ENCODE measurements at regions not wholly inside any gene's neighbourhood (a gene's known extent, or its start where the extent isn't known, plus 50 kb on each side); places are given as distances from the start of the nearest gene placed in this dataset.

GRCh38 chr6:14287707-14288106, 170.1 kb downstream of the CD83 start (continued):
- TF ChIP-seq CTCF (IDR thresholded peaks at IDR 0.05 in 2 of 3, conservative IDR thresholded peaks at IDR 0.05 in 1 of 3; ENCODE audit: borderline replicate concordance in 1 of 3, insufficient read depth in 1 of 3, low read depth in 2 of 3, low read length in 2 of 3), result no peak
- no peak for TF ChIP-seq REST (IDR thresholded peaks at IDR 0.05; ENCODE audit: low read depth)
- TF ChIP-seq SP1 (IDR thresholded peaks at IDR 0.05; ENCODE audit: low read depth), result no peak
- TF ChIP-seq TCF7L2 (IDR thresholded peaks at IDR 0.05; ENCODE audit: borderline replicate concordance, extremely low read depth, insufficient read depth, insufficient read length), result no peak
- no peak for TF ChIP-seq YY1 (IDR thresholded peaks at IDR 0.05; ENCODE audit: extremely low read depth, insufficient replicate concordance, low read depth, low read length)
- no peak for TF ChIP-seq ELF1 (IDR thresholded peaks at IDR 0.05; ENCODE audit: borderline replicate concordance, low read depth)
- TF ChIP-seq EGR1 (IDR thresholded peaks at IDR 0.05; ENCODE audit: low read depth), result no peak

- Histone ChIP-seq H4K20me1 (ENCODE audit: insufficient read depth) (no peaks in the 10 kb centered on the region), H3K4me2 (ENCODE audit: low read length) (no peak overlapping the region), H3K4me1 (ENCODE audit: control insufficient read depth in 1 of 2, insufficient read depth in 2 of 2, low read length in 2 of 2) (peaks cover 13 to 30% of the 10 kb centered on the region in 2 experiments), H3K9me3 (ENCODE audit: control insufficient read depth in 1 of 2, insufficient read depth in 1 of 2, low read depth in 1 of 2, low read length in 2 of 2) (no peaks in the 10 kb centered on the region), H3K9me2 (ENCODE audit: insufficient read depth) (no peaks in the 10 kb centered on the region), H3K9ac (ENCODE audit: low read length) (no peak overlapping the region), H2AFZ (ENCODE audit: low read depth, low read length, poor library complexity, severe bottlenecking) (no peak overlapping the region), H3K79me2 (ENCODE audit: insufficient read depth, low read length) (no peaks in the 10 kb centered on the region), H3K4me3 (replicated peaks in 1 of 2; ENCODE audit: low read depth in 1 of 2, low read length in 2 of 2) (no peak overlapping the region), H3K27ac (ENCODE audit: low read depth, low read length) (no peak overlapping the region), H3K27me3 (ENCODE audit: insufficient read depth, low read length) (no peaks in the 10 kb centered on the region), H3K36me3 (ENCODE audit: control insufficient read depth in 1 of 2, insufficient read depth in 2 of 2, low read length in 2 of 2) (no peaks in the 10 kb centered on the region)
- intact Hi-C loops (cut with micrococcal nuclease), result no loop called here
- POLR2A ChIA-PET, result no interaction called here
- no peak for TF ChIP-seq JUND (IDR thresholded peaks at IDR 0.05)
- no peak for TF ChIP-seq EGR1 (IDR thresholded peaks at IDR 0.05; ENCODE audit: low read depth)
- TF ChIP-seq MAX (IDR thresholded peaks at IDR 0.05), result no peak
- no peak for TF ChIP-seq CTCF (IDR thresholded peaks at IDR 0.05 in 2 of 3, conservative IDR thresholded peaks at IDR 0.05 in 1 of 3; ENCODE audit: borderline replicate concordance in 1 of 3, insufficient read depth in 1 of 3, low read depth in 2 of 3, low read length in 2 of 3)
- TF ChIP-seq CEBPB (IDR thresholded peaks at IDR 0.05; ENCODE audit: low read depth), result no peak
- CTCF ChIA-PET, result no interaction called here
- RAD21 ChIA-PET (ENCODE audit: low non-redundant PET in 1 of 2, low total read pairs in 2 of 2, uncharacterized antibody in 2 of 2, unreplicated experiment in 2 of 2), result no interaction called here
- ATAC-seq (no peak), DNase-seq (ENCODE audit: low read depth, low spot score) (no peak)
- BruUV-seq (replicated peaks), result no TSS peak
These were observed 171.3 kb downstream of the CD83 start for GRCh38 chr6:14288910-14289309.

Measured in HCT116 (cell line).